Lower leg skin (tissue), 4 donors: ENCODE measurements at regions not wholly inside any gene's neighbourhood (a gene's known extent, or its start where the extent isn't known, plus 50 kb on each side); places are given as distances from the start of the nearest gene placed in this dataset.
"Not testable (repeated sequence)": the region's sequence is repeated elsewhere in the genome, so short reads cannot be mapped to it uniquely, and the experiment has no call there.

Experiments
- DNase-seq, 2 donors: peaks; one replicate each; pipeline ENCODE4 v3.0.0-alpha.2; 2019; ENCODE audit warnings: low spot score in 2 of 2
- H3K4me3 ChIP-seq: fragments of 200-600 bp; sonication (generic); 2 replicates; pipeline ENCODE4 v1.5.1; 2017; ENCODE audit warnings: mild to moderate bottlenecking, low read depth; ENCODE audit not compliant: poor library complexity, severe bottlenecking
- CTCF ChIP-seq, 3 donors: fragments of 450-650 bp; IDR thresholded peaks; one replicate each; pipeline ENCODE4 v1.5.1; 2016; ENCODE audit warnings: antibody characterized with exemption in 3 of 3, mild to moderate bottlenecking in 3 of 3, moderate library complexity in 2 of 3
- POLR2A ChIP-seq, 2 donors: fragments of 450-650 bp; IDR thresholded peaks; one replicate each; pipeline ENCODE4 v1.6.1; 2016 to 2017; ENCODE audit warnings: antibody characterized with exemption in 2 of 2, mild to moderate bottlenecking in 1 of 2, moderate library complexity in 1 of 2
- WGBS, 2 donors: methylation state at CpG; one replicate each; pipeline ENCODE4 v1.1.5; 2018; 5-methylcytosine and 5-hydroxymethylcytosine counted together
- intact Hi-C: fragments of 100-400 bp; cut with DNase I; formaldehyde crosslinking; loops from one replicate; pipeline ENCODE4 v1.15.0; 2023; ENCODE audit warnings: low total_unique reads

- TF ChIP-seq POLR2A (IDR thresholded peaks at IDR 0.05) (no peak), CTCF (IDR thresholded peaks at IDR 0.05) (no peak)
- WGBS, 2 donors: 16 to 22% methylated on average over 1 of the region's 1 CpG
- no peak for DNase-seq
- H3K4me3 ChIP-seq: no peak overlapping the region
- intact Hi-C loops: no loop called here
Observed at GRCh38 chr20:29085625-29086024, 2171.8 kb upstream of the DEFB115 start.

GRCh38 chr20:29086145-29086718 lies 2171.2 kb upstream of the DEFB115 start:
- DNase-seq, H3K4me3 ChIP-seq, intact Hi-C loops: not testable (repeated sequence)
- WGBS, 2 donors: 88 to 91% methylated on average over 11 of the region's 11 CpGs

- H3K4me3 ChIP-seq: no peak overlapping the region
- intact Hi-C loops: no loop called here
- DNase-seq: no peak
- 80 to 81% methylated on average over 2 of the region's 2 CpGs for WGBS, 2 donors
- TF ChIP-seq CTCF (IDR thresholded peaks at IDR 0.05) (no peak), POLR2A (IDR thresholded peaks at IDR 0.05) (no peak)
Observed at GRCh38 chr20:29086938-29087337, 2170.5 kb upstream of the DEFB115 start.

- intact Hi-C loops, H3K4me3 ChIP-seq, DNase-seq: not testable (repeated sequence)
- WGBS, 2 donors: 54 to 79% methylated on average over 2 to 3 of the region's 3 CpGs
Observed at GRCh38 chr20:29087887-29088286, 2169.6 kb upstream of the DEFB115 start.

GRCh38 chr20:29088472-29088871 lies 2169.0 kb upstream of the DEFB115 start:
- DNase-seq, intact Hi-C loops, H3K4me3 ChIP-seq: not testable (repeated sequence)
- 57 to 64% methylated on average over 2 of the region's 2 CpGs for WGBS, 2 donors

- H3K4me3 ChIP-seq, DNase-seq, intact Hi-C loops: not testable (repeated sequence)
- 39% methylated on average over 3 of the region's 3 CpGs for whole genome bisulfite sequencing, 2 donors
Observed at GRCh38 chr20:29089409-29089808, 2168.1 kb upstream of the DEFB115 start.

- DNase-seq, H3K4me3 ChIP-seq, intact Hi-C loops: not testable (repeated sequence)
Observed at GRCh38 chr20:29093958-29094357, 2163.5 kb upstream of the DEFB115 start.

GRCh38 chr20:29096695-29097094 lies 2160.8 kb upstream of the DEFB115 start:
- H3K4me3 ChIP-seq, intact Hi-C loops, DNase-seq: not testable (repeated sequence)
- 49 to 72% methylated on average over 1 of the region's 1 CpG for WGBS, 2 donors

- DNase-seq, intact Hi-C loops, H3K4me3 ChIP-seq: not testable (repeated sequence)
- 74 to 76% methylated on average over 6 of the region's 6 CpGs for WGBS, 2 donors
Observed at GRCh38 chr20:29107884-29108283, 2149.6 kb upstream of the DEFB115 start.

GRCh38 chr20:29109386-29109785 lies 2148.1 kb upstream of the DEFB115 start:
- intact Hi-C loops, H3K4me3 ChIP-seq, DNase-seq: not testable (repeated sequence)
- 52 to 64% methylated on average over 2 of the region's 2 CpGs for WGBS, 2 donors

- intact Hi-C loops, DNase-seq, H3K4me3 ChIP-seq: not testable (repeated sequence)
- 69 to 72% methylated on average over 4 of the region's 4 CpGs for WGBS, 2 donors
Observed at GRCh38 chr20:29115097-29115496, 2142.4 kb upstream of the DEFB115 start.
